GM21515 (cell line): ENCODE measurements at regions not wholly inside any gene's neighbourhood (a gene's known extent, or its start where the extent isn't known, plus 50 kb on each side); places are given as distances from the start of the nearest gene placed in this dataset.
"Not testable (repeated sequence)": the region's sequence is repeated elsewhere in the genome, so short reads cannot be mapped to it uniquely, and the experiment has no call there.

Source experiments
- ATAC-seq: cut with Tn5 transposase; IDR thresholded peaks from one replicate; pipeline ENCODE4 v1.9.1; 2021; ENCODE audit not compliant: unreplicated experiment

DNA sequence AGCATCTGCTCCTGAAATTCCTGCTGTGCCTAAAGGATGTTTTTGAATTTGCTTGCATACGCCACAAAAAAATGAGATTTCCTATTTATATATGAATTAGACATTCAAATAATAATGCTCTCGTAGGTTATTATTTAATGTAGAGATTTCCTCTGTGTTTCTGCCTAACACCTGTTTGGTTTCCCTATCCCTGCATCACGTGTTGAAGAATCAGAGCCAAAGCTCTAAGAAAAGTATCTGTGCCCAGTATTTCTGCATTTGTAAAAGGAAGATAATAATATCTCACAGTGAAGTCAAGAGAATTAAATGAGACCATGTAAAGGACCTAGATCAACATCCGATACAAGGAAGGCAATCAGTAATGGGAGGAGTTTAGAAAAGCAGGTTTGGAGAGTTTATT, 179.5 kb downstream of the HNRNPD start:
- no peak for ATAC-seq

DNA sequence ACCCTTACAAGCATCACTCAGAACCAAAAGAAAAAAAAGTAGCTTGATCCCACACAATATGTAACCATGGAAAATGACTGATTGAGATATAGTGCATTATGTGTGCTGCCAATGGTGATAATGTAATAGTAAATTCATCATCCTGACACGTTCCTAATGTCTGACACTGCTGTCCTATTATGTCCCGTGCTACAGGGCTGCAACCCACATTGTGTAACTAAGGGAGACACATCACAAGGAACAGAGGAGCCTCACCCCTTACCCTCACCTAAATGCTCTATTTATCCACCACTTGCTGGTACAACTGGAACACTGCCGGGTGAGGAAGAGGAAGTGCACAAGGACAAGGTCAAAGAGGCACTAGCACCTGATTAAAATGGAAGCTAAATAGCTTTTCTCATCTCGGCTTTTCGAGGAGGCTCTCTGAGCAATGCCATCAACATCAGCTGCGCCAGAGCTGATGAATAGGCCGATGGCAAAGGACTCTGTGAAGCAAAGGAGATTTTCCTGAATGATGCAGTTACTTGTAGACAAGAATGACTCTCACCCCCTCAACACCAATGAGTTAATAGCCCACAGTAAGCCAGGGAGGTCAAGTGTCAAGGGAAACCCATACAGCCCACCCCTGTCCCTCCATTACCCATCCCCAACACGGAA, 181.6 kb downstream of the HNRNPD start:
- no peak for ATAC-seq

DNA sequence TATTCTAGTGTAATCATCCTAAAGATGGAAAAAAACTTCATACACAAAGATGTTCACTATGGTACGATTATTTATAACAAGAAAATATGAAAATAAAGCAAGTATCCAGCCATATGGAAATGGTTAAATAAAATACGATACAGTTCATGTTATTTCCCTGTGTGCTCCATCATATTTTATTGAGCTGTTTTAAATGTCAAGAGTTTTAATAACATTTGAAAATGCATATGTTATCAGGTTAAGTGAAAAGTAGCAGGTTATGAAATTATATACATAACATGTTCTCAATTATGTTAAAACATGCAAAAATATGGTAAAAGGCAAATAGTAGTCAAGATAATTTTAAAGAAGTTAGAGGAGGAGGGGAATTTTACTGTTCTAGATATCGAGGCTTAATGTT, 192.0 kb downstream of the HNRNPD start:
- no peak for ATAC-seq

DNA sequence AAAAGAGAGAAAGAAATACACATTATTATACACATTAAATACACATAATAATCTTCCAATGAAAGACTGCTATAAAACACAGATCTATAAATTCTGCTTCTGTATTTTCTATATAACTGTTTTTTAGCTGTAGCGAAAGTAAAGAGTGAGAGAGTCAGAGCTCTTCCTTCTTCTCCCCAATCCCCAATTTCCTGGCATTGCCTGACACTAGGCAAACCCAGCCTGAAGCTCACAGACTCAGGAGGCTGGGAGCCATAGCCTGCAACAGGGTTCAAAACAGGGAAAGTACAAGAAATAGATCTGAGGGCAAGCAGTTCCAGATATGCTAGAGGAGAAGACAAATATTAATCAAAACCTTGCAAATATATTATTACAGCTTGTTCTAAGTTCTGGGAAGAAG, 201.6 kb downstream of the HNRNPD start:
- ATAC-seq = no peak

DNA sequence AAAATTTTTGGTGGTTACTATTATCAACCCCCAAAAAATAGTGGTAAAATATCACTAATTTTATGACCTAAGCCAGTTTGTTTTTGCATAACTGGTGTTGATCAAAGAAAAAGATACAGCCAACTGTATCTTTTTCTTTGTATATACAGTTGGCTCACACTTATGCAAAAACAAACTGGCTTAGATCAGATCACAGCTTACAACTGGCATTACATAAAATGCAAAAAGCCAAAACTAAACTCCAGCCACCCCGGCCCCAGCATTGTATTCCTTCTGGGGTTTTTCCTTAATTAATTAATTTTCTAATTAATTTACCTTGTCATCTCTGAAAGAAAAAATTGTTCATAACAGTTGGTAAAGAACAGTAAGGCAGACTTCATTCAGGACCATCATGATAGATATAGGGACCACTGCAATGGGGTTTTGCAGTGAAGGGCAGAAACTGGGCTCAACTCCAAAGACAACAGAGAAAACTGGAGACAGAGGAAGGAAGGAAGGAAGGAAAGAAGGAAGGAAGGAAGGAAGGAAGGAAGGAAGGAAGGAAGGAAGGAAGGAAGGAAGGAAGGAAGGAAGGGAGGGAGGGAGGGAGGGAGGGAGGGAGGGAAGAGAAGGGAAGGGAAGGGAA, 202.1 kb downstream of the HNRNPD start:
- ATAC-seq = no peak

DNA sequence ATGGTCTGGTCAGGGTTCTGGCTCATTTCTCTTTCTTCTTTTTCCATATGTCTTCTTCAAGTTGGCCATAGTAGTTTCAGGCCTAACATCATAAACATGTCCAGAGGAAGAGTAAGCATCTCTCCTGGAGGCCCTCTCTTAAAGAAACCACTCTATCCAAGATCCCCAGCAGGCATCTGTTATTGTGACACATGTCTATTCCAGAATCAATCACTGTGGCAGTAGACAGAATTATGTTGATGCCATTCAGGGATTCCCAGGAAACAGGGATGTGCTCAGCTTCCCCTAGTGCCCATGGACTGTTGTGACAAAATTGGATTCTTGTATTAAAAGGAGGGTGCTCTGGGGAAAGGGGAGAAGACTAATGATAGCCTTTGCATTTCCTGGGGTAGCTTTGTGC, 224.0 kb downstream of the HNRNPD start:
- no peak for ATAC-seq

DNA sequence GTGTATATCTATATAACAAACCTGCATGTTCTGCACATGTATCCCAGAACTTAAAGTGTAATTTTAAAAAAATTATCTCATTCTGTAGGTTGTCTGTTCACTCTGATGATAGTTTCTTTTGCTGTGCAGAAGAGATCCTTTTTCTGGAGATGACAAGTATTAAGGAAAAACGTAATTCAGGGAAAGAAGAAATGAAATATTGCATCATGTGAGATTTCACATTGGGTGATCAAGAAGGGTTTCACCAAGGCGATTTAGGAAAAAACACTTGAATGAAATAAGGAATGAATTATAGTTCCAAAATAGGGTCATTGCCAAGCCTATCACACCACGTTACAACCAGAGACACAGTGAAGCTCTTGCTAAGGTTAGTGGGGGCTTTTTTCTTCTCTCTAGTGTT, 227.9 kb downstream of the HNRNPD start:
- ATAC-seq = no peak

DNA sequence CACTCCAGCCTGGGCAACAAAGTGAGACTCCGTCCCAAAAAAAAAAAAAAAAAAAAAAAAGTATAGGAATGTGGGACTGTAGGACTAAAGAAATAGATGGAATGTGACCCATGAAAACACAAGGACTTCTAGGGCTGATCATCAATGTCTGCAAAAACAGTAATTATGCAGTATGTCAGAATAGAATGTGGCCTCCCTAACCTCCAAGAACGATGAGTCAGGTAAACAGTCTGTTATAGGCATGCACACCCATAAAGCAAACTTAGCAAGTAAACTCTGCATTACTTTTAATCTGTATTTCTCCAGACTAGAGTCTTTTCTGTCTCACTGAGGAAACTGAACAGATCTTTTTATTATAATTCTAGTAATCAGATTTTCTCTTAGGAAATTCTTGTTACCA, 233.4 kb downstream of the HNRNPD start:
- ATAC-seq = no peak

DNA sequence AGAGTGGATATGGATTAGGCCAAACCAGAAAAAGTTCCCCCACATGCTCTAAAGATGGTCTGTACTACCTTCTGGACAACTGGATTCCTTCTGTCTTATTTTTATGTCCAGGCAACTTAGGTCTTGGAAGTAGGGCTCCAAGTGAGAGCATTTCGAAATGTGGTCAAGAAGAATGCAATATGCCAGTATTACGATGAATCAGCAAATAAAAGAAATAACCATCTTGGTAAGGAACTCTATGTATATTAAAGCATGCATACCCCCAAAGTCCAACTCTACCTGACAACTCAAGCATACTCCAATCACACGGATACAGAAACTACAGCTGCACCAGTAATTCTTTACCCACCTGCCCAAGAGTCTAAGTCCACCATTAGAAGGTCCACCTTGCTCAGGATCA, 234.5 kb downstream of the HNRNPD start:
- no peak for ATAC-seq

DNA sequence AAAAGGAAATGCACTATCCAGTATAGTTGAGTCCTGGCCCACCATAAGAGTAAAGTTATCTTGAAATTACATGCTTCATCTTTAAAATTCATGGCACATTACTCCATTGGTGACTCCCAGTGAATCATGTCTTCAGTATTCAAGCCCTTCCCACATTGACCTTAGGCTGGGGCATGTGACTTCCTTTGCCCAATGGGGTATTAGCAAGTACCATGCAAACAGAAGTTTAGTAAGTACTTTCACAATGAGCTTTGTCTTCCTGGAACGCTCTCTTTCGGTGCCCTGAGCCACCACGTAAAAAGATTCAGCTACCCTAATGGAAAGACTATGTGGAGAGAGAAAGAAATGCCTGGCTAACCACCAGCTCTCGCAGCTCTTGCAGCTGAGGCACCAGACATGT, 235.4 kb downstream of the HNRNPD start:
- ATAC-seq = no peak

DNA sequence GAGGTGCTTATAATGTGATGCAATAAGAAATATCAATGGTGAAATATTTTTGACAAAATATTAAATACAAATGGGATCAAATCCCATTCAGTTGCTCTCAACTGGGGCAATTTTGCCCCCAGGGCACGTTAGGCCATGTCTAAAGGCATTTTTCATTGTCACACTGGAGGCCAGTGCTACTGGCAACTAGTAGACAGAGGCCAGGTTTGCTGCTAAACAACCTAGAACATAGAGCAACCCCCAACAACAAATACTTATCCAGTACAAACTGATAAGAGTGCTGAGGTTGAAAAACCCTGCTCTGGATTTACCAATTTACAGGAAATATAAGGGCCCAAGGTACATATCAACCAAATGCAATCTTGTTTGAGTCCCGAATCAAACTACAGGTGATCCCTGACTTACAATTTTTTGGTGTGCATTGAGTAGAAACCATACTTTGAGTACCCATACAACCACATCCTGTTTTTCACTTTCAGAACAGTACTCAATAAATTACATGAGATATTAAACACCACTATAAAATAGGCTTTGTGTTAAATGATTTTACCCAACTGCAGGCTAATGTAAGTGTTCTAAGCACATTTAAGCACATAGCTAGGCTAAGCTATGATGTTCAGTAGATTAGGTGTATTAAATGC, 237.5 kb downstream of the HNRNPD start:
- ATAC-seq = no peak

DNA sequence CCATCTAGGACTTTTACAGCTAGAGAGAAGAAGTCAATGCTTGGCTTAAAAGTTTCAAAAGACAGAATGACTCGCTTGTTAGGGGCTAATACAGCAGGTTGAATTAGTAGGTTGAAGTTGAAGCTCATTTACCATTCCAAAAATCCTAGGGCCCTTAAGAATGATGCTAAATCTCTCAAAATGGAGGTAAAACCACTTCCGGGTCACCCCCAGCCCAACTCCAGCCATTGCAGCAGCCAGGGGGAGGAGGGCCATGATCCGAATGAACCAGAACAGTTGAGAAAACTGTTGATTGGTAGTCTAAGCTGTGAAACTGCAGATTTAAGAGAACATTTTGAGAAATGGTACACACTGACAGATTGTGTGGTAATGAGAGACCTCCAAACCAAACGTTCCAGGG, 245.4 kb downstream of the HNRNPD start:
- ATAC-seq = no peak

DNA sequence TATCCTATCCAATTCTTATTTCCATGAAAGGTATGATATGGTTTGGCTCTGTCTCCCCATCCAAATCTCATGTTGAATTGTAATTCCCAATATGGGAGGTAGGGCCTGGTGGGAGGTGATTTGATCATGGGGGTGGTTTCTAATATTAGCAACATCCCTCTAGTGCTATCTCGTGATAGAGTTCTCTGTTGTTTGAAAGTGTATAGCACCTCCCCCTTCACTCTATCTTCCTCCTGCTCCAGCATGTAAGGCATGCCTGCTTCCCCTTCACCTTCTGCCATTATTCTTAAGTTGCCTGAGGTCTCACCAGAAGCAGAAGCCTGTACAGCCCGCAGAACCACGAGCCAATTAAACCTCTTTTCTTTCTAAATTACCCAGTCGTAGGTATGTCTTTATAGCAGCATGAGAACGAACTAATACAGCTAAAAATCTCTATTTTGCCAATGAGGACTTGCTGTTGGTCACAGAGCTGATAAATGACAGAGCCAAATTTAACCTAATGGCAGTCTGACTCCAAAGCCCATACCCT, 247.2 kb downstream of the HNRNPD start:
- no peak for ATAC-seq

DNA sequence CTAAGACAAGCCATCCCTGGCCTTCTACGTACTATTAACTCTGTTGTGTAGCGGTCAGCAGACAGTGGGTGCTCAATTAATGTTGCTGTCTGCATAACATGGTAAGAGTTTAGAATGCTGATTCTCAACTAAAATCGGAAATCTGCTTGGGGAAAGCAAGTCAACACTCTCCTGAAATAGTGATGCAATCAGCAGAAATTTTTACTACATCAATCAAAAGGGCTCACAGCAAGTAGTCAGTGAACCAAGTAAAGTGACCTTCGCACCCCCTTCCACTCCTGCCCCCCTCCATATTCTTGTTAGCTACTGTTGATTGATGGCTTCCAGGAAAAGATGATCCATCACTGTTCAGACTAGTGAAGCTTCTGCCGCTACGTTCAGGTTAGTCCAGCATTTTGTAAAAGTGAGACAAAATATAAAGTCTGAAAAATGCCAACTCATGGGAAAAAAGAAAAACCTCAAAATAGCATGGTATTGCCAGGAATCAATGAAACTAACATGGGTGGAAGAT, 247.9 kb downstream of the HNRNPD start:
- ATAC-seq = no peak

DNA sequence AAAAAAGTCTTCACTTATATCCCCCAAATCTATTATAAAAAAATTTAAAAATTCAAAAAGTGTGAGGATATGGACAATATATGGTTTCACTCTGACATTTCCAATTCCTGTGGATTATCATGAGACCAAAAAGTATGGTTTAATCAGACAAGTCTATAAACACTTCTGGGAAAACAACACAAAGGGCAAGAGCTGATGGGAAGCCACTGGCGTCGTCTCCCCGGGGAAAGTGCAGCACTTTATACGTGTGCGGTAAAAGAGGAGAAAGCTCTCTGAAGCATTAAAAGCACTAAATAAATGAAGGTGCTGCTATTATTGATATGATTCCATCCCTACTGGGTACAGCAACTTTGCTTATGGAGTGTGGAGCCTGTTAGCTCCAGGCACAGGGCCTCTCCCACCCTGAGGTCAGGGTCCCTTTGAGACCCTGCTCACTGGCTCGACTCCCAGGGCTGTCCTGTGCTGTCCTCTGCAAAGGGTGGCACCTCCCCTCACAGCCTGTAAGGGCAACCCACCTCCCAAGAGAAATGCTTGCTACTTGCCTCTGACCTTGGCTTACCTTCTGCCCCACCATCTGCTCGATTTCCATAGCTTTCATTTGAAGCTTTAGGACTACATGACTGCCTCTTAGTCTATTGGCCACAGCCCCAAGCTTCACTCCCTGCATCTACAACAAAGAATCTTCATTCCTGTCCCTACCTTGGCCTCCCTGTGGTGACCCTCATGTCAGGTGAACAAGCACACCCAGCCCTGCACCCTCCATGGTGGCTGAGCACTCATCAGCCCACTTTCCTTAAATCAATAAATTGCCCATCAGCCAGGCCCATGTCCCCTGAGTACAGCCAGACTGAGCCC, 248.6 kb downstream of the HNRNPD start:
- no peak for ATAC-seq

DNA sequence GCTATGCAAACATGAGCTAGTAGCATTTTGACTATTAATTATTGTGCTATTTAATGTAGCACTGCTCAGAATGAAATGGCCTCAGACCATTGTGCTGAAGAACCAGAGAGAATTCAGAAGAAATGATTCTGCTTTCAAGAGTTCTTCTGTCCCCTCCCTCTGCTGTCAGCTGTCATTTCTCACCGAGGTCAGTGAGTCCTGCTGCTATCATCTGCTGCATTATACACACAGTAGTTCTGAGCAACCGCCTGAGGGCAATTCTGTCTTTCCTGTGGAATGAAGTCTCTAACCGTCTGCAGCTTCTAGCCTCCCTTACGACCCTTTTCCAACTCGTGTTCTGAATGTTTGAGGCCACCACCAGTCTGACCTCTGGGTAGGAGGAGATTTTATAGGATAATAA, 249.4 kb downstream of the HNRNPD start:
- no peak for ATAC-seq

DNA sequence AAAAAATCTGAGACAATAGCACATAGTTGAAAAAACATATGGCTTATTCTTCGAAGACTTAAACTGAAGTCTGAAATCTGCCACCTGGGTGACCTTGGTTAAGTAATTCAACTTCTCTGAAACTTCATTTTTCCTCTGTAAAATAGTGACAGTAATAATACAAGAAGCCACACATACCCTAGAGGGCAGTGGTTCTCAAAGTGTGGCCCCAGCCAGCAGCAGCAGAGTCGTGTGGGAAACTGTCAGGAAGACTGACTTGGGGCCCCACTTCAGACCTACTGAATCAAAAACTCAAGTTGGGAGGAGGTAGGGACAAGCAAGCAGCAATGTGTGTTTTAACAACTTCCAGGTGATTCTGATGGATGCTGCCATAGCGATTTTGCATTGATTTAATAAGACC, 249.9 kb downstream of the HNRNPD start:
- ATAC-seq = no peak

DNA sequence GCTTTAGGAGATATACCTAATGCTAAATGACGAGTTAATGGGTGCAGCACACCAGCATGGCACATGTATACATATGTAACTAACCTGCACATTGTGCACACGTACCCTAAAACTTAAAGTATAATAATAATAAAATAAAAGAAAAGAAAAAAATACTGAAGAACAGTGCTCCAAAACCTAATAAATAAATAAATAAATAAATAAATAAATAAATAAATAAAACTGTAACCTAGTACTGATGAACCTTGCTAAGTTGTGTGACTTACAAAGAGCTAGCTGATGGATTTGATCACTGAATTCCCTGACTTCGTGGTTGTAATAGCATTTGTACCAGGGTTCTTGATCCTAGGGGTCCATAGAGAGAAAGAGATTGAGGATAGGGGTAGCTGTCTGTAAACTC, 258.6 kb downstream of the HNRNPD start:
- not testable (repeated sequence) for ATAC-seq

DNA sequence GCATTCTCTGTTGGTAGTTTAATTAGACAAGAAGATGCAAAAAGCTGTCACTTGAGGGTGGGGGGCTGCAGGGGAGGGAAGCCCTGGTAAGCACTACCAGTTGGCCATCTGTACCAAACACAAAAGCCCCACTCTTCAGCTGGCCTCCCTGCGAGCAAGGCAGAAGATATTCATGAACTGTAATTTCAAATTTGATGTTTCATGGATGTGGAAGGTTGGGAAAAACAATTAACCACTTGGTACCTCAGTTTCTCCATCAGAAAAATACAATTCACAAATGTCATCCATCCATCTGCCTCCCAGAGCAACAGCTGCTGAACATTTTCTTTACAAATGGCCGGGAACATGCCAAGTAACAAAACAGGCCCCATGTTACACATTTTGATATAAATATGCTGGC, 265.3 kb downstream of the HNRNPD start:
- no peak for ATAC-seq

DNA sequence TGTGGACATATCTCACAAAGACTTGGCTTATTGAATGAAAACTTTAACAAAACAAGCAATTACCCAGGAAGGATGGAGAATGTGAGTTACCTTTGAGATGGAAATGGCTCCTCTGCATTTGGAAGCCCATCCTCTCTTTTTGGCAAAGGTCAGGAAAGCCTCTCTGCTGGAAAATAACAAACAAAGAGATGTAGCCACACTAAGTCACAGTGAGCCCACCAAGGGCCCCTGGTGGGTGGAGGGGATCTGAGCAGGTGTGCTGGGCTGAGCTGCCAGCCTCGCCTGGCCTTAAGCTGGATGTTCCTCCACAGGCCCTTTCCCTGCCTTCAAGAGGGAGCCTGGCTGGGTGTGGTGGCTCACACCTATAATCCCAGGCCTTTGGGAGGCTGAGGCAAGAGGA, 269.2 kb downstream of the HNRNPD start:
- no peak for ATAC-seq

DNA sequence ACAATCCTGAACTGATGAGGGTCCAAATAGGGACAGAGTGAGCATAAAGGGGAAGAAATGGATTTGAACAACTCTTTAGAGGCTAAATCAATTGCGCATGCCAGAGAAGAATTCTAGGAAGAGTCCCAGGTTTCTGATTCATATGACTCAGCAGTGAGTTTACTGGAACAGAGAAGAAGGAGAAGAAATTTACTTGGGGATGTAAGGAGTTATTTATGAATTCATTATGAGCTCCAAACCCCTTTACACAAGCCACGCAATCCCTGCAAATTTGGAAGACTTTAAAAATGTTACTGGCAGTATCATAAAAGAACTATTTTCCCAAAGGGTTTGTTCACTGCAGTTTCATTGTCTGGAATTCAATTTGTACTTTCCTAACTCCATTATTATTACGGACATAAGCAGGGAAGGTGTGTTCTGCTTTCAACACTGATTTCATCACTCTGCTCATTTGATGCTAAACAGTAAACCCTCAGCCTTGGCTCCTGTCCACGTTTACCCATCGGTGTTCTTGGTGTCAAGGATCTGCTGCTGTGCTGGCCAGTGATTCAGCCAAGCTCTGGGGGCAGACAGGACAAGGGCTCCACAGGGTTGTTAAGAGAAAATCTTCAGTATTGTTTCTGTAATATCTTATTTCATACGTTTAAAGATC, 273.7 kb downstream of the HNRNPD start:
- no peak for ATAC-seq
